Smooth muscle cell (in vitro differentiated cells): ENCODE measurements at regions not wholly inside any gene's neighbourhood (a gene's known extent, or its start where the extent isn't known, plus 50 kb on each side); places are given as distances from the start of the nearest gene placed in this dataset.

ENCODE experiments used
- DNase-seq: peaks from one replicate; lab custom pipeline; 2025; ENCODE audit not compliant: unreplicated experiment; lab: John Stamatoyannopoulos, UW
- H2AFZ ChIP-seq: fragments of 200-600 bp; sonication (generic); 2 replicates; pipeline ENCODE4 v1.6.0; 2016; ENCODE audit warnings: antibody characterized with exemption, low read depth, mild to moderate bottlenecking
- H3F3A ChIP-seq: fragments of 200-600 bp; sonication (generic); 2 replicates; pipeline ENCODE4 v1.6.0; 2017; ENCODE audit warnings: antibody characterized with exemption, low read depth
- H3K27ac ChIP-seq: fragments of 200-600 bp; sonication (generic); 2 replicates; pipeline ENCODE4 v1.5.1; 2016; ENCODE audit warnings: low read depth, mild to moderate bottlenecking
- H3K27me3 ChIP-seq: fragments of 200-600 bp; sonication (generic); 2 replicates; pipeline ENCODE4 v1.6.1; 2016; ENCODE audit warnings: low read depth, mild to moderate bottlenecking
- H3K36me3 ChIP-seq: fragments of 200-600 bp; sonication (generic); 2 replicates; pipeline ENCODE4 v1.5.1; 2016; ENCODE audit warnings: low read depth
- H3K4me1 ChIP-seq: fragments of 200-600 bp; sonication (generic); 2 replicates; pipeline ENCODE4 v1.5.1; 2016; ENCODE audit warnings: low read depth
- H3K4me2 ChIP-seq: fragments of 200-600 bp; sonication (generic); 2 replicates; pipeline ENCODE4 v1.6.0; 2016; ENCODE audit warnings: mild to moderate bottlenecking
- H3K4me3 ChIP-seq: fragments of 200-600 bp; sonication (generic); 2 replicates; pipeline ENCODE4 v1.5.1; 2016; ENCODE audit warnings: mild to moderate bottlenecking
- H3K79me2 ChIP-seq: fragments of 200-600 bp; sonication (generic); 2 replicates; pipeline ENCODE4 v1.6.0; 2016; ENCODE audit warnings: low read depth, mild to moderate bottlenecking
- H3K9ac ChIP-seq: fragments of 200-600 bp; sonication (generic); 2 replicates; pipeline ENCODE4 v1.6.0; 2016; ENCODE audit warnings: low read depth
- H3K9me3 ChIP-seq: fragments of 200-600 bp; sonication (generic); replicated peaks from 2 replicates; pipeline ENCODE4 v1.5.1; 2016; ENCODE audit warnings: low read depth
- H4K20me1 ChIP-seq: fragments of 200-600 bp; sonication (generic); 2 replicates; pipeline ENCODE4 v1.6.0; 2016; ENCODE audit warnings: low read depth
- CTCF ChIP-seq: fragments of 200-600 bp; sonication (generic); IDR thresholded peaks from 2 replicates; pipeline ENCODE4 v1.5.1; 2017; ENCODE audit warnings: borderline replicate concordance, mild to moderate bottlenecking, antibody characterized with exemption; ENCODE audit not compliant: insufficient read depth, poor library complexity, severe bottlenecking
- WGBS: methylation state at CpG from one replicate; pipeline ENCODE4 v1.1.7; 2016; ENCODE audit warnings: low lambda C conversion rate; 5-methylcytosine and 5-hydroxymethylcytosine counted together

- 78% methylated on average over 2 of the region's 2 CpGs for WGBS
- TF ChIP-seq CTCF, result no peak
- H3K27me3 ChIP-seq, result no peaks in the 10 kb centered on the region
These were observed 114.6 kb upstream of the GALNT15 start for GRCh38 chr3:16059711-16060357.

GRCh38 chr3:16060358-16060852, 114.1 kb upstream of the GALNT15 start:
- DNase-seq, result no peak
- no peak overlapping the region for H2AFZ ChIP-seq
- no peak for TF ChIP-seq CTCF
- peaks cover 10% of the 10 kb centered on the region for H3F3A ChIP-seq
- no peaks in the 10 kb centered on the region for H4K20me1 ChIP-seq
- no peaks in the 10 kb centered on the region for H3K79me2 ChIP-seq
- H3K4me3 ChIP-seq, result no peak overlapping the region
- no peaks in the 10 kb centered on the region for H3K9me3 ChIP-seq
- peak overlapping the region; percentile 92 for H3K27ac ChIP-seq
- H3K4me1 ChIP-seq, result peaks cover 6% of the 10 kb centered on the region
- WGBS, result 13% methylated on average over 4 of the region's 4 CpGs
- no peaks in the 10 kb centered on the region for H3K36me3 ChIP-seq
- peak overlapping the region; percentile 69 for H3K9ac ChIP-seq
- H3K27me3 ChIP-seq, result no peaks in the 10 kb centered on the region
- peak overlapping the region; percentile 60 for H3K4me2 ChIP-seq

More at GRCh38 chr3:16059711-16060357, 114.6 kb upstream of the GALNT15 start:
- peak overlapping the region; percentile 8 for H2AFZ ChIP-seq
- H3K9me3 ChIP-seq, result no peaks in the 10 kb centered on the region
- no peaks in the 10 kb centered on the region for H4K20me1 ChIP-seq
- no peak overlapping the region for H3K4me3 ChIP-seq
- H3K79me2 ChIP-seq, result no peaks in the 10 kb centered on the region
- peak overlapping the region; percentile 66 for H3K9ac ChIP-seq
- peaks cover 7% of the 10 kb centered on the region for H3F3A ChIP-seq
- H3K27ac ChIP-seq, result peak overlapping the region; percentile 92
- DNase-seq, result no peak
- peak overlapping the region; percentile 55 for H3K4me2 ChIP-seq
- H3K4me1 ChIP-seq, result peaks cover 6% of the 10 kb centered on the region
- no peaks in the 10 kb centered on the region for H3K36me3 ChIP-seq

GRCh38 chr3:16060945-16061344, 113.5 kb upstream of the GALNT15 start:
- Histone ChIP-seq H3K27me3 (no peaks in the 10 kb centered on the region), H3K79me2 (no peaks in the 10 kb centered on the region), H3F3A (peaks cover 12% of the 10 kb centered on the region), H4K20me1 (no peaks in the 10 kb centered on the region), H3K9me3 (no peaks in the 10 kb centered on the region), H3K4me3 (no peak overlapping the region), H3K4me1 (peaks cover 6% of the 10 kb centered on the region), H2AFZ (no peak overlapping the region), H3K36me3 (no peaks in the 10 kb centered on the region), H3K9ac (peak overlapping the region; percentile 69), H3K27ac (peak overlapping the region; percentile 92), H3K4me2 (peak overlapping the region; percentile 60)
- TF ChIP-seq CTCF, result no peak
- DNase-seq, result no peak
- WGBS, result 91% methylated on average over 1 of the region's 1 CpG

GRCh38 chr3:16061491-16061890, 113.0 kb upstream of the GALNT15 start:
- Histone ChIP-seq H3K9ac (no peak overlapping the region), H2AFZ (no peak overlapping the region), H3K36me3 (no peaks in the 10 kb centered on the region), H3K4me3 (no peak overlapping the region), H4K20me1 (no peaks in the 10 kb centered on the region), H3K9me3 (no peaks in the 10 kb centered on the region), H3F3A (peaks cover 12% of the 10 kb centered on the region), H3K79me2 (no peaks in the 10 kb centered on the region), H3K27me3 (no peaks in the 10 kb centered on the region), H3K27ac (peak overlapping the region; percentile 92), H3K4me2 (no peak overlapping the region), H3K4me1 (peaks cover 6% of the 10 kb centered on the region)
- whole genome bisulfite sequencing, result 96% methylated on average over 2 of the region's 2 CpGs
- no peak for TF ChIP-seq CTCF
- DNase-seq, result no peak
